ENCODE measurements at regions not wholly inside any gene's neighbourhood (a gene's known extent, or its start where the extent isn't known, plus 50 kb on each side); places are given as distances from the start of the nearest gene placed in this dataset.

DNA sequence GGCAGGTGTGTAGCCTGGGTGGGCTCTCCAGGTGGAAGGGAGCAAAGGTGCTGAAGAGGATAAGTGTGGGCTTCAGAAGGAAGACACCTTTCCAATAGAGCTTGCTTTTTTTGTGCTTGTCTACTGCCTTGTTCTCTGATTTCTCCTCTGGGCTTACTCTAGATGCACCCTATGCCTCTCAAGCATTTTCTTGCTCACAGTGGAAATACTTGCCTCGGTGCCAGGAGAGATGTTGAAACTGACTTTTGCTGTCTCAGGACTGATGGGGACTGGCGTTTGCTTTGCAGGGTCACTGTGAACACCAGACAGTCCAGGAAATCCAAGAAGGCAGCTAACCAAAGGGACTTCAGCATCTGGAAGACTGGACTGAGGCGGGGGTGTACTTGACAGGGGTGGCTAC is 187.9 kb downstream of the SNX10 start:
- no peak for TF ChIP-seq MXI1 (IDR thresholded peaks at IDR 0.05; ENCODE audit: borderline replicate concordance, low read depth, low read length)
- TF ChIP-seq CTCF (conservative IDR thresholded peaks at IDR 0.05; ENCODE audit: low read depth, low read length): no peak
- TF ChIP-seq POLR2A (IDR thresholded peaks at IDR 0.05; ENCODE audit: low read depth, low read length): no peak
- TF ChIP-seq MAZ (IDR thresholded peaks at IDR 0.05; ENCODE audit: borderline replicate concordance, low read depth, low read length): no peak
- no peak for TF ChIP-seq CEBPB (IDR thresholded peaks at IDR 0.05; ENCODE audit: low read depth, low read length)
- no peak for TF ChIP-seq NFE2L2 (IDR thresholded peaks at IDR 0.05; ENCODE audit: low read depth, low read length)
- no peak for TF ChIP-seq RAD21 (IDR thresholded peaks at IDR 0.05; ENCODE audit: low read length)
- TF ChIP-seq CHD1 (IDR thresholded peaks at IDR 0.05; ENCODE audit: low read depth, low read length): no peak
- TF ChIP-seq RFX5 (IDR thresholded peaks at IDR 0.05; ENCODE audit: low read depth, low read length): no peak
- no peak for TF ChIP-seq ELK1 (IDR thresholded peaks at IDR 0.05; ENCODE audit: borderline replicate concordance, low read depth, low read length)
- TF ChIP-seq SMC3 (IDR thresholded peaks at IDR 0.05; ENCODE audit: low read depth, low read length): no peak
- no peak for TF ChIP-seq MAFK (IDR thresholded peaks at IDR 0.05; ENCODE audit: low read depth, low read length)
- TF ChIP-seq, protein P1, sequence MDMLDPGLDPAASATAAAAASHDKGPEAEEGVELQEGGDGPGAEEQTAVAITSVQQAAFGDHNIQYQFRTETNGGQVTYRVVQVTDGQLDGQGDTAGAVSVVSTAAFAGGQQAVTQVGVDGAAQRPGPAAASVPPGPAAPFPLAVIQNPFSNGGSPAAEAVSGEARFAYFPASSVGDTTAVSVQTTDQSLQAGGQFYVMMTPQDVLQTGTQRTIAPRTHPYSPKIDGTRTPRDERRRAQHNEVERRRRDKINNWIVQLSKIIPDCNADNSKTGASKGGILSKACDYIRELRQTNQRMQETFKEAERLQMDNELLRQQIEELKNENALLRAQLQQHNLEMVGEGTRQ (IDR thresholded peaks at IDR 0.05; ENCODE audit: low read depth, low read length): no peak
